ENCODE measurements at regions not wholly inside any gene's neighbourhood (a gene's known extent, or its start where the extent isn't known, plus 50 kb on each side); places are given as distances from the start of the nearest gene placed in this dataset.

DNA sequence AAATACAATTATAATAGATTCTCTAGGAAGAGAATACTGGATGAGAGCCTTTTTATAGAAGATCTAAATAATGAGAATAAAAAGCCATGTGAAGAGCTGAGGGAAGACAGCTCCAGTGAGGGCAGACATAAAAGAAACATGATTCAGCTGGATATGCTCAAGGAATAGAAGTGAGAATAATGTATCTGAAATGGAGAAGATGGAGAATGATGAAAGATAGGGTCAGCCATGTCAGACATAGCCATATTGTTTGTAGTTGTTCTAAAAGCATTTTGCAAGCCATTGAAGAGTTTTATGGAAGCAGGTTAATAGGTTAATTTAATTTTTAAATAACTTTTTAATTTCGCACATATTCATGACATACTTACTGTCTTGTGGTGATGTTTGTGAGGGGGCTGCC is 713.5 kb upstream of the ARPP21 start:
- Histone ChIP-seq H3K4ac (ENCODE audit: low read depth in 1 of 2, low read length in 2 of 2) (no peak overlapping the region), H4K8ac (ENCODE audit: low read length) (no peak overlapping the region), H3K27ac (ENCODE audit: low read length, poor library complexity, severe bottlenecking) (no peak overlapping the region), H2BK120ac (ENCODE audit: low read depth, low read length) (no peak overlapping the region), H2BK15ac (ENCODE audit: low read depth, poor library complexity, severe bottlenecking) (no peak overlapping the region), H3K27me3 (ENCODE audit: control insufficient read depth in 1 of 2, insufficient read depth in 1 of 2, low read length in 2 of 2) (no peaks in the 10 kb centered on the region), H3K23ac (ENCODE audit: low read length in 2 of 2) (no peak overlapping the region), H3K4me1 (ENCODE audit: control insufficient read depth, insufficient read depth, low read depth, low read length) (no peaks in the 10 kb centered on the region), H3K9ac (ENCODE audit: low read length) (no peak overlapping the region), H4K91ac (ENCODE audit: low read length) (no peak overlapping the region), H3K9me3 (ENCODE audit: control insufficient read depth, low read length) (peaks cover 4% of the 10 kb centered on the region), H2AK5ac (ENCODE audit: low read length, severe bottlenecking) (no peak overlapping the region), H3K14ac (ENCODE audit: low read length in 2 of 2) (no peak overlapping the region), H2BK5ac (ENCODE audit: low read depth, low read length, poor library complexity, severe bottlenecking) (no peak overlapping the region), H2BK12ac (ENCODE audit: low read length in 2 of 2) (no peak overlapping the region), H3K4me2 (ENCODE audit: low read length, poor library complexity, severe bottlenecking) (no peak overlapping the region), H2AFZ (ENCODE audit: low read depth, low read length) (no peak overlapping the region), H3K36me3 (ENCODE audit: control insufficient read depth in 1 of 2, insufficient read depth in 2 of 2, low read depth in 1 of 2, low read length in 2 of 2) (no peaks in the 10 kb centered on the region), H3K18ac (ENCODE audit: low read depth in 1 of 2, low read length in 2 of 2) (no peak overlapping the region), H3K4me3 (ENCODE audit: insufficient read depth in 1 of 2, low read depth in 1 of 2, low read length in 2 of 2) (no peak overlapping the region), H3K79me1 (replicated peaks; ENCODE audit: low read length, poor library complexity, severe bottlenecking) (no peaks in the 10 kb centered on the region)
- no peak for DNase-seq
- no CpG with 5 or more reads among the region's 1 CpG for WGBS

DNA sequence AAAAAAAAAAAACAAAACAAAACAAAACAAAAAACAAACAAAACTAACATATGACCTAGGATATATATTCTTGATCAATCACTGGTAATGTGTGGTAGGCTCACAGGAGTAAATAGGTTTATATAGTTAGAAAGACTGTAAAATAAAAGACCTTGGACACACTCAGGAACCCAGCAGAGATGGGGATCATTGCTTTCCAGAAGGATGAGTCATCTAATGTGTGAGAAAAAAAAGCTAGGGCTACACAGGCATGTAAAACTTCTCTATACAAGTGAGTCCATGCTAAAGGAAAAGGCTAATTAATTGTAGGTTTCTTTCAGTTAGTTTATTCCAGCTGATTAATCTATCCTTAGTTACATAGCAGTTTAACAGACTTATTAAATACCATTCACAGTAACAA is 710.3 kb upstream of the ARPP21 start:
- Histone ChIP-seq H3K79me1 (replicated peaks; ENCODE audit: low read length, poor library complexity, severe bottlenecking) (no peaks in the 10 kb centered on the region), H3K36me3 (ENCODE audit: control insufficient read depth in 1 of 2, insufficient read depth in 2 of 2, low read depth in 1 of 2, low read length in 2 of 2) (no peaks in the 10 kb centered on the region), H2BK15ac (ENCODE audit: low read depth, poor library complexity, severe bottlenecking) (no peak overlapping the region), H2BK5ac (ENCODE audit: low read depth, low read length, poor library complexity, severe bottlenecking) (no peak overlapping the region), H2AFZ (ENCODE audit: low read depth, low read length) (no peak overlapping the region), H4K8ac (ENCODE audit: low read length) (no peak overlapping the region), H3K4ac (ENCODE audit: low read depth in 1 of 2, low read length in 2 of 2) (no peak overlapping the region), H3K14ac (ENCODE audit: low read length in 2 of 2) (no peak overlapping the region), H3K27me3 (ENCODE audit: control insufficient read depth in 1 of 2, insufficient read depth in 1 of 2, low read length in 2 of 2) (no peaks in the 10 kb centered on the region), H3K18ac (ENCODE audit: low read depth in 1 of 2, low read length in 2 of 2) (no peak overlapping the region), H3K4me2 (ENCODE audit: low read length, poor library complexity, severe bottlenecking) (no peak overlapping the region), H2BK120ac (ENCODE audit: low read depth, low read length) (no peak overlapping the region), H2BK12ac (ENCODE audit: low read length in 2 of 2) (no peak overlapping the region), H3K9ac (ENCODE audit: low read length) (no peak overlapping the region), H3K23ac (ENCODE audit: low read length in 2 of 2) (no peak overlapping the region), H3K4me1 (ENCODE audit: control insufficient read depth, insufficient read depth, low read depth, low read length) (no peaks in the 10 kb centered on the region), H2AK5ac (ENCODE audit: low read length, severe bottlenecking) (no peak overlapping the region), H4K91ac (ENCODE audit: low read length) (no peak overlapping the region), H3K27ac (ENCODE audit: low read length, poor library complexity, severe bottlenecking) (no peak overlapping the region), H3K9me3 (ENCODE audit: control insufficient read depth, low read length) (peaks cover 4% of the 10 kb centered on the region), H3K4me3 (ENCODE audit: insufficient read depth in 1 of 2, low read depth in 1 of 2, low read length in 2 of 2) (no peak overlapping the region)
- no peak for DNase-seq

DNA sequence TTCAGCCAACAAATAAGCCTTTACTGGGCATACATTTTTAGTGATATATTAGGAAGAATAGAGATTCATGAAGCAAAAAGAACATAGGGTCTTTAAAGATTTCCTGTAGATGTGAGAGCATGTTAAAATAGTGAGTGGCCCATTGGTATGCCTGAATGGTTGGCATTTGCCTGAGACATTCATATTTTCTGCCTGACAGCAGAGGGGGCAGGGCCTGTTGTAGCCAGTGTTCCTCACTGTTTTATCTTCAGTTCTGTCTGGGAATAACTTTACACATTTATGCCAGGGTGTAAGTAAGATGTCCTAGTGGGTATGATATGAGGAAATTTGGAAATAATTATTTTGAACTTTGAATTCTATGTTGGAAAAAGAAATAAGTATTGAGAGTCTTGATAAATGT is 704.7 kb upstream of the ARPP21 start:
- H3K27me3 ChIP-seq (ENCODE audit: control insufficient read depth in 1 of 2, insufficient read depth in 1 of 2, low read length in 2 of 2), result no peaks in the 10 kb centered on the region
- DNase-seq, result no peak
- H3K14ac ChIP-seq (ENCODE audit: low read length in 2 of 2), result no peak overlapping the region
- H3K4me2 ChIP-seq (ENCODE audit: low read length, poor library complexity, severe bottlenecking), result no peak overlapping the region
- H3K23ac ChIP-seq (ENCODE audit: low read length in 2 of 2), result no peak overlapping the region
- no peaks in the 10 kb centered on the region for H3K36me3 ChIP-seq (ENCODE audit: control insufficient read depth in 1 of 2, insufficient read depth in 2 of 2, low read depth in 1 of 2, low read length in 2 of 2)
- no peak overlapping the region for H2BK120ac ChIP-seq (ENCODE audit: low read depth, low read length)
- no peak overlapping the region for H2AFZ ChIP-seq (ENCODE audit: low read depth, low read length)
- H2BK15ac ChIP-seq (ENCODE audit: low read depth, poor library complexity, severe bottlenecking), result no peak overlapping the region
- no peak overlapping the region for H2AK5ac ChIP-seq (ENCODE audit: low read length, severe bottlenecking)
- H3K4me1 ChIP-seq (ENCODE audit: control insufficient read depth, insufficient read depth, low read depth, low read length), result no peaks in the 10 kb centered on the region
- no peak overlapping the region for H3K9ac ChIP-seq (ENCODE audit: low read length)
- H3K79me1 ChIP-seq (replicated peaks; ENCODE audit: low read length, poor library complexity, severe bottlenecking), result no peaks in the 10 kb centered on the region
- H3K9me3 ChIP-seq (ENCODE audit: control insufficient read depth, low read length), result peaks cover 26% of the 10 kb centered on the region
- H3K27ac ChIP-seq (ENCODE audit: low read length, poor library complexity, severe bottlenecking), result no peak overlapping the region
- no peak overlapping the region for H4K91ac ChIP-seq (ENCODE audit: low read length)
- no peak overlapping the region for H3K18ac ChIP-seq (ENCODE audit: low read depth in 1 of 2, low read length in 2 of 2)
- no peak overlapping the region for H2BK12ac ChIP-seq (ENCODE audit: low read length in 2 of 2)
- H3K4me3 ChIP-seq (ENCODE audit: insufficient read depth in 1 of 2, low read depth in 1 of 2, low read length in 2 of 2), result no peak overlapping the region
- no peak overlapping the region for H4K8ac ChIP-seq (ENCODE audit: low read length)
- no peak overlapping the region for H3K4ac ChIP-seq (ENCODE audit: low read depth in 1 of 2, low read length in 2 of 2)
- peak overlapping the region; percentile 82 for H2BK5ac ChIP-seq (ENCODE audit: low read depth, low read length, poor library complexity, severe bottlenecking)

DNA sequence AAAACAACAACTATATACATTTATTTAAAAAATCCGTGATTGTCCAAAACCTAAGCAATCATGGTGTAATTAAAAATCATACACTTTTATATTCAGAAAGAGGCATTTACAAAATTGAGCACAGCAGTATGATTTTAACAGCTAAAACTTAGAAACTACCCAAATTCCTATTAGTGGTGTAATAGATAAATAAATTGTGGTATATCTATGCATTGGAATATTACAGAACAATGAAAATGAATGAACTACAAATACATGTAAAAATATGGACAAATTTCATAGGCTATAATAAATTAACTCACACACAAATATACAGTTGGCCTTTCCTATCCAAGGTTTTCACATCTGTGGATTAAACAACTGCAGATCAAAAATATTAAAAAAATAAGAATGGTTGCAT is 700.5 kb upstream of the ARPP21 start:
- Histone ChIP-seq H3K23ac (ENCODE audit: low read length in 2 of 2) (no peak overlapping the region), H3K27ac (ENCODE audit: low read length, poor library complexity, severe bottlenecking) (no peak overlapping the region), H3K9ac (ENCODE audit: low read length) (no peak overlapping the region), H2BK120ac (ENCODE audit: low read depth, low read length) (no peak overlapping the region), H3K36me3 (ENCODE audit: control insufficient read depth in 1 of 2, insufficient read depth in 2 of 2, low read depth in 1 of 2, low read length in 2 of 2) (no peaks in the 10 kb centered on the region), H3K79me1 (replicated peaks; ENCODE audit: low read length, poor library complexity, severe bottlenecking) (no peaks in the 10 kb centered on the region), H3K14ac (ENCODE audit: low read length in 2 of 2) (no peak overlapping the region), H3K18ac (ENCODE audit: low read depth in 1 of 2, low read length in 2 of 2) (no peak overlapping the region), H4K91ac (ENCODE audit: low read length) (no peak overlapping the region), H3K27me3 (ENCODE audit: control insufficient read depth in 1 of 2, insufficient read depth in 1 of 2, low read length in 2 of 2) (no peaks in the 10 kb centered on the region), H3K4me2 (ENCODE audit: low read length, poor library complexity, severe bottlenecking) (no peak overlapping the region), H3K4me3 (ENCODE audit: insufficient read depth in 1 of 2, low read depth in 1 of 2, low read length in 2 of 2) (no peak overlapping the region), H2BK15ac (ENCODE audit: low read depth, poor library complexity, severe bottlenecking) (no peak overlapping the region), H3K4ac (ENCODE audit: low read depth in 1 of 2, low read length in 2 of 2) (no peak overlapping the region), H2BK5ac (ENCODE audit: low read depth, low read length, poor library complexity, severe bottlenecking) (no peak overlapping the region), H4K8ac (ENCODE audit: low read length) (no peak overlapping the region), H3K4me1 (ENCODE audit: control insufficient read depth, insufficient read depth, low read depth, low read length) (no peaks in the 10 kb centered on the region), H2AK5ac (ENCODE audit: low read length, severe bottlenecking) (no peak overlapping the region), H2AFZ (ENCODE audit: low read depth, low read length) (no peak overlapping the region), H2BK12ac (ENCODE audit: low read length in 2 of 2) (no peak overlapping the region), H3K9me3 (ENCODE audit: control insufficient read depth, low read length) (peaks cover 22% of the 10 kb centered on the region)
- no CpG with 5 or more reads among the region's 1 CpG for WGBS
- no peak for DNase-seq

Data from mesenchymal stem cell (in vitro differentiated cells and primary cell).